Adrenal gland (tissue), 9 donors: ENCODE measurements at regions not wholly inside any gene's neighbourhood (a gene's known extent, or its start where the extent isn't known, plus 50 kb on each side); places are given as distances from the start of the nearest gene placed in this dataset.

Source experiments
- DNase-seq, 7 donors: peaks; one replicate each; pipeline ENCODE4 v3.0.0-alpha.2; 2019 to 2020
- H3K27ac ChIP-seq, 5 donors: fragments of 200-600 bp; sonication (generic) in 4 of 5; 1 replicate in 3 of 5; 2 replicates in 2 of 5; pipeline versions ENCODE4 v1.5.1 to v1.8.0; 2016 to 2020; ENCODE audit warnings: mild to moderate bottlenecking in 1 of 5
- H3K27me3 ChIP-seq: fragments of 200-600 bp; 2 replicates; pipeline ENCODE4 v1.8.0; 2021
- H3K36me3 ChIP-seq, 2 donors: fragments of 200-600 bp; replicated peaks in 1 of 2; 1 replicate in 1 of 2; 2 replicates in 1 of 2; pipeline versions ENCODE4 v1.5.1 to v1.8.0; 2018 to 2022
- H3K4me1 ChIP-seq, 2 donors: fragments of 200-600 bp; replicated peaks in 1 of 2; 1 replicate in 1 of 2; 2 replicates in 1 of 2; pipeline versions ENCODE4 v1.5.1 to v1.8.0; 2018 to 2021
- H3K4me3 ChIP-seq, 4 donors: fragments of 200-600 bp; sonication (generic) in 3 of 4; one replicate each; pipeline ENCODE4 v1.5.1; 2016 to 2018
- H3K9me3 ChIP-seq, 3 donors: fragments of 200-600 bp; sonication (generic) in 1 of 3; replicated peaks in 1 of 3; 1 replicate in 2 of 3; 2 replicates in 1 of 3; pipeline versions ENCODE4 v1.5.1 to v1.8.0; 2016 to 2021
- CTCF ChIP-seq, 6 experiments: fragments of 450-650 bp in 4 of 6; fragments of 200-600 bp in 2 of 6; sonication (generic) in 1 of 6; IDR thresholded peaks; 1 replicate in 5 of 6; 2 replicates in 1 of 6; pipeline versions ENCODE4 v1.5.1 to v1.8.0; 2016 to 2021; ENCODE audit warnings: antibody characterized with exemption in 6 of 6, mild to moderate bottlenecking in 2 of 6, moderate library complexity in 1 of 6
- POLR2A ChIP-seq, 2 donors: fragments of 450-650 bp; IDR thresholded peaks; one replicate each; pipeline ENCODE4 v1.6.1; 2017; ENCODE audit warnings: antibody characterized with exemption in 2 of 2, mild to moderate bottlenecking in 2 of 2, moderate library complexity in 1 of 2
- WGBS, 4 donors: extraction: QIAGEN DNeasy Blood & Tissue Kit in 2 of 4; methylation state at CpG; one replicate each; pipeline versions ENCODE4 v1.1.5 to v1.1.7; 2013 to 2017; 5-methylcytosine and 5-hydroxymethylcytosine counted together
- intact Hi-C, 2 donors: fragments of 100-400 bp; cut with DNase I; formaldehyde crosslinking; loops; one replicate each; pipeline versions ENCODE4 v1.14.1 to v1.15.0; 2022 to 2023
- donor health status: healthy with polysubstance abuse.
- donor health status: Bipolar disorder and iron deficiency.
- donor health status: DM: yes; HTN: yes; CAD: no.
- donor health status: DM: no; HTN: no; CAD: no.
- donor health status: DM: no; HTN: no; CAD: no.

- H3K4me3 ChIP-seq = no peak overlapping the region
- no peak overlapping the region for H3K27ac ChIP-seq
- WGBS, 4 donors = 82 to 87% (median 85%) methylated on average over 14 to 19 of the region's 19 CpGs
- H3K36me3 ChIP-seq = no peaks in the 10 kb centered on the region
- intact Hi-C loops = no loop called here
- DNase-seq = no peak
- H3K27me3 ChIP-seq = peaks cover under 1% of the 10 kb centered on the region
- no peaks in the 10 kb centered on the region for H3K9me3 ChIP-seq
- no peaks in the 10 kb centered on the region for H3K4me1 ChIP-seq
- TF ChIP-seq POLR2A (IDR thresholded peaks at IDR 0.05) = no peak
- no peak for TF ChIP-seq CTCF (IDR thresholded peaks at IDR 0.05)
These were observed 163.5 kb downstream of the IRF8 start for GRCh38 chr16:86062271-86062965.

GRCh38 chr16:86063760-86064405 lies 164.9 kb downstream of the IRF8 start:
- Histone ChIP-seq H3K27ac (no peak overlapping the region), H3K27me3 (peaks cover 3% of the 10 kb centered on the region), H3K4me3 (no peak overlapping the region), H3K9me3 (no peaks in the 10 kb centered on the region), H3K36me3 (no peaks in the 10 kb centered on the region), H3K4me1 (no peaks in the 10 kb centered on the region)
- no peak for DNase-seq
- TF ChIP-seq CTCF (IDR thresholded peaks at IDR 0.05) (no peak), POLR2A (IDR thresholded peaks at IDR 0.05) (no peak)
- 60 to 76% (median 69%) methylated on average over 7 to 9 of the region's 9 CpGs for WGBS, 4 donors
- intact Hi-C loops = no loop called here

DNA sequence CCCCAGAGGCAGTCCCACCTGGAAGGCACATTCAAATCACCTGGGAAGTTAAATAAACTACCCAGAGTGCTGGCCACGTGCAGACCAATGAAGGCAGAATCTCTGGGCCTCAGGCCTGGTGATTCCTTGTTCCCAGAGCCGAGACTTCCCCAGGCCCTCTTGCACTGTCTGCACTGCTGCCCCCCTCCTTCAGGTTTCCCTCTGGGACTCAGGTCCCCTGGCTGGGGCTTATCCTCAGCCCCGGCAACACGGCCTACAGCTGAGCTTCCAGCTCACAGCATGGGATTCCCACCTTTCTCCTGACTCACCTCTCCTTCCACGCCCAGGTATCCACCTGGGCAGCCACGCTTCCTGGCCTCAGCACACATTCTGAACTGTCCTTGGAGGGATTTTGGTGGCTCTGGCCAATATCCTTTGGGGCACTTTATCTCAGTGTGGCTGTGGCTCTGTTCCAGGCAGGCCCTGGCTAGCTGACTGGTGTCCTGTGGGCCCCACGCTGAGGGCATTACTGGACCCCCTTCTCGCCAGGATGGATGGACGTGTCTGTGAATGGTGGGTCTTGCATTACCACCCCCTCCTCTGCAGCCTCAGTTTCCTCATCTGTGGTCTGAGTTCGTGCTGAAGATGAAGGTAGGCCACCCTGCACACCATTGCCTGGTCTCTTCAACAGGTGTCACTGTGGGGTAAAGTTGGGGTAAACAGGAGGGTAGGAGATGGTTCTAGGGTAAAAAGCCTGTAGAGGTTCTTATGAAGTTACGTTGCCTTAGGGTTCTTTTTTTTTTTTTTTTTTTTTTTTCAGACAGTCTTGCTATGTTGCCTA lies 165.7 kb downstream of the IRF8 start:
- H3K36me3 ChIP-seq = no peaks in the 10 kb centered on the region
- no peaks in the 10 kb centered on the region for H3K9me3 ChIP-seq
- no peak overlapping the region for H3K4me3 ChIP-seq
- H3K27ac ChIP-seq = no peak overlapping the region
- intact Hi-C loops = no loop called here
- H3K27me3 ChIP-seq = peaks cover 7% of the 10 kb centered on the region
- H3K4me1 ChIP-seq = no peaks in the 10 kb centered on the region
- TF ChIP-seq CTCF (IDR thresholded peaks at IDR 0.05) (no peak), POLR2A (IDR thresholded peaks at IDR 0.05) (no peak)
- WGBS, 4 donors = 84 to 90% (median 87%) methylated on average over 3 to 11 of the region's 11 CpGs
- no peak for DNase-seq

- H3K9me3 ChIP-seq = no peaks in the 10 kb centered on the region
- intact Hi-C loops = no loop called here
- no peak for DNase-seq
- 77 to 88% (median 81%) methylated on average over 3 to 6 of the region's 6 CpGs for WGBS, 4 donors
- H3K36me3 ChIP-seq = no peaks in the 10 kb centered on the region
- no peak overlapping the region for H3K27ac ChIP-seq
- H3K27me3 ChIP-seq = peaks cover 10% of the 10 kb centered on the region
- H3K4me1 ChIP-seq = no peaks in the 10 kb centered on the region
- no peak overlapping the region for H3K4me3 ChIP-seq
- TF ChIP-seq CTCF (IDR thresholded peaks at IDR 0.05) = no peak
- TF ChIP-seq POLR2A (IDR thresholded peaks at IDR 0.05) = no peak
These were observed 166.7 kb downstream of the IRF8 start for GRCh38 chr16:86065711-86066110.
